ENCODE measurements at regions not wholly inside any gene's neighbourhood (a gene's known extent, or its start where the extent isn't known, plus 50 kb on each side); places are given as distances from the start of the nearest gene placed in this dataset.

DNA sequence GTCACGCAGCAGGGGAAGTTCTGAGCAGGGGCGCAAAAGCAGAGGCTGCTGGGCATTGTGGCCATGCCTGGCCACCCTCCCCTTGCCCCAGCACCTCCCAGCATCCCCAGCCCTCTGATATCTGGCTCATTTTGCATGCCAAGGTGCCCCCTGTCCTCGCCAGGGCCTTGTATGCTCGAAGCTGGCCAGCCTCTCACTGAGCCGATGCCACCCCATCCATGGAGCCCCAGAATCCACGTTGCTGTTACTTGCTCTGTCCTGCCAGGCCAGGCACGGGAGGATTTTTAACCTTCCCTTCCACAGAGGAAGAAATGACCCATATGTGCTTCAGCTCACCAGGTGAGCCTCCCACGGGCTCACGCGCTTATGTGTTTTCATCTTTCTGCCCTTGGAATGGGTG, 413.4 kb downstream of the BCL11B start:
- no peaks in the 10 kb centered on the region for H3K27me3 ChIP-seq (ENCODE audit: insufficient read depth, low read depth, low read length)
- no peaks in the 10 kb centered on the region for H4K20me1 ChIP-seq (ENCODE audit: insufficient read depth)
- TF ChIP-seq EZH2 (IDR thresholded peaks at IDR 0.05; ENCODE audit: borderline replicate concordance, insufficient read depth, low read length, poor library complexity, severe bottlenecking), result no peak
- TF ChIP-seq, protein P1, sequence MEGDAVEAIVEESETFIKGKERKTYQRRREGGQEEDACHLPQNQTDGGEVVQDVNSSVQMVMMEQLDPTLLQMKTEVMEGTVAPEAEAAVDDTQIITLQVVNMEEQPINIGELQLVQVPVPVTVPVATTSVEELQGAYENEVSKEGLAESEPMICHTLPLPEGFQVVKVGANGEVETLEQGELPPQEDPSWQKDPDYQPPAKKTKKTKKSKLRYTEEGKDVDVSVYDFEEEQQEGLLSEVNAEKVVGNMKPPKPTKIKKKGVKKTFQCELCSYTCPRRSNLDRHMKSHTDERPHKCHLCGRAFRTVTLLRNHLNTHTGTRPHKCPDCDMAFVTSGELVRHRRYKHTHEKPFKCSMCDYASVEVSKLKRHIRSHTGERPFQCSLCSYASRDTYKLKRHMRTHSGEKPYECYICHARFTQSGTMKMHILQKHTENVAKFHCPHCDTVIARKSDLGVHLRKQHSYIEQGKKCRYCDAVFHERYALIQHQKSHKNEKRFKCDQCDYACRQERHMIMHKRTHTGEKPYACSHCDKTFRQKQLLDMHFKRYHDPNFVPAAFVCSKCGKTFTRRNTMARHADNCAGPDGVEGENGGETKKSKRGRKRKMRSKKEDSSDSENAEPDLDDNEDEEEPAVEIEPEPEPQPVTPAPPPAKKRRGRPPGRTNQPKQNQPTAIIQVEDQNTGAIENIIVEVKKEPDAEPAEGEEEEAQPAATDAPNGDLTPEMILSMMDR (IDR thresholded peaks at IDR 0.05; ENCODE audit: poor library complexity, severe bottlenecking), result no peak
- no peak for TF ChIP-seq MXI1 (conservative IDR thresholded peaks at IDR 0.05; ENCODE audit: poor library complexity, severe bottlenecking)
- TF ChIP-seq POLR2AphosphoS5 (IDR thresholded peaks at IDR 0.05), result no peak
- TF ChIP-seq TAF1 (IDR thresholded peaks at IDR 0.05; ENCODE audit: low read depth), result no peak
- TF ChIP-seq RAD21 (conservative IDR thresholded peaks at IDR 0.05), result no peak
- no peak for TF ChIP-seq EP300 (conservative IDR thresholded peaks at IDR 0.05; ENCODE audit: poor library complexity, severe bottlenecking)
- TF ChIP-seq, protein P2, sequence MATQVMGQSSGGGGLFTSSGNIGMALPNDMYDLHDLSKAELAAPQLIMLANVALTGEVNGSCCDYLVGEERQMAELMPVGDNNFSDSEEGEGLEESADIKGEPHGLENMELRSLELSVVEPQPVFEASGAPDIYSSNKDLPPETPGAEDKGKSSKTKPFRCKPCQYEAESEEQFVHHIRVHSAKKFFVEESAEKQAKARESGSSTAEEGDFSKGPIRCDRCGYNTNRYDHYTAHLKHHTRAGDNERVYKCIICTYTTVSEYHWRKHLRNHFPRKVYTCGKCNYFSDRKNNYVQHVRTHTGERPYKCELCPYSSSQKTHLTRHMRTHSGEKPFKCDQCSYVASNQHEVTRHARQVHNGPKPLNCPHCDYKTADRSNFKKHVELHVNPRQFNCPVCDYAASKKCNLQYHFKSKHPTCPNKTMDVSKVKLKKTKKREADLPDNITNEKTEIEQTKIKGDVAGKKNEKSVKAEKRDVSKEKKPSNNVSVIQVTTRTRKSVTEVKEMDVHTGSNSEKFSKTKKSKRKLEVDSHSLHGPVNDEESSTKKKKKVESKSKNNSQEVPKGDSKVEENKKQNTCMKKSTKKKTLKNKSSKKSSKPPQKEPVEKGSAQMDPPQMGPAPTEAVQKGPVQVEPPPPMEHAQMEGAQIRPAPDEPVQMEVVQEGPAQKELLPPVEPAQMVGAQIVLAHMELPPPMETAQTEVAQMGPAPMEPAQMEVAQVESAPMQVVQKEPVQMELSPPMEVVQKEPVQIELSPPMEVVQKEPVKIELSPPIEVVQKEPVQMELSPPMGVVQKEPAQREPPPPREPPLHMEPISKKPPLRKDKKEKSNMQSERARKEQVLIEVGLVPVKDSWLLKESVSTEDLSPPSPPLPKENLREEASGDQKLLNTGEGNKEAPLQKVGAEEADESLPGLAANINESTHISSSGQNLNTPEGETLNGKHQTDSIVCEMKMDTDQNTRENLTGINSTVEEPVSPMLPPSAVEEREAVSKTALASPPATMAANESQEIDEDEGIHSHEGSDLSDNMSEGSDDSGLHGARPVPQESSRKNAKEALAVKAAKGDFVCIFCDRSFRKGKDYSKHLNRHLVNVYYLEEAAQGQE (IDR thresholded peaks at IDR 0.05; ENCODE audit: borderline replicate concordance), result no peak
- no peak for TF ChIP-seq SMC3 (conservative IDR thresholded peaks at IDR 0.05; ENCODE audit: poor library complexity)
- no peaks in the 10 kb centered on the region for H3F3A ChIP-seq (ENCODE audit: insufficient read depth, low read length, poor library complexity, severe bottlenecking)
- H3K9me2 ChIP-seq (ENCODE audit: insufficient read depth, low read length), result no peaks in the 10 kb centered on the region
- no peak overlapping the region for H3K27ac ChIP-seq (ENCODE audit: low read length)
- no peak overlapping the region for H3K9ac ChIP-seq (ENCODE audit: low read length)
- no peaks in the 10 kb centered on the region for H3K36me3 ChIP-seq (ENCODE audit: insufficient read depth, low read length)
- H3K4me2 ChIP-seq (ENCODE audit: low read length), result no peak overlapping the region
- no peak overlapping the region for H2AFZ ChIP-seq (ENCODE audit: low read depth, low read length)
- no peaks in the 10 kb centered on the region for H3K9me3 ChIP-seq (ENCODE audit: low read length)
- H3K4me3 ChIP-seq (ENCODE audit: low read length), result no peak overlapping the region
- no peaks in the 10 kb centered on the region for H3K79me2 ChIP-seq (replicated peaks; ENCODE audit: insufficient read depth, low read length)

DNA sequence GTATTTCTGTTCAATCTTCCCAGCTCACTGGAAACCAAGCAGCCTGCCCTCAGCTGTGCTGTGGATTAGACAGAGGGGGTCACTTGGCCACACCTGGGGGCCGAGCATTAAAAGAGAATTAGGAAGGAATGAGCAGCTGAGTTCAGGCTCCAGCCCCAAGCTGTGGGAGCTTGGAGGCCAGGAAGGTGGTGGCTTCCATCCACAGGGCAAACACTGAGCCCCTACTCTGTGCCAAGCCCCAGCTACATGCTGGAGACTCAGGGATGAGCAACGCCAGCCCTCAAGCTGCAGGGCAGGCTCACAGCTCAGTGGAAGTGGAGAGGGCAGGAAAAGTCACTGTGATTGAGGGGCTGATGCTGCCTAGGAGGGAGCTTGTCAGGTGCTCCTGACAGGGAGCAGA, 412.7 kb downstream of the BCL11B start:
- H3F3A ChIP-seq (ENCODE audit: insufficient read depth, low read length, poor library complexity, severe bottlenecking), result no peaks in the 10 kb centered on the region
- H3K27ac ChIP-seq (ENCODE audit: low read length), result no peak overlapping the region
- H3K79me2 ChIP-seq (replicated peaks; ENCODE audit: insufficient read depth, low read length), result no peaks in the 10 kb centered on the region
- no peaks in the 10 kb centered on the region for H3K27me3 ChIP-seq (ENCODE audit: insufficient read depth, low read depth, low read length)
- H3K36me3 ChIP-seq (ENCODE audit: insufficient read depth, low read length), result no peaks in the 10 kb centered on the region
- no peak for TF ChIP-seq EP300 (conservative IDR thresholded peaks at IDR 0.05; ENCODE audit: poor library complexity, severe bottlenecking)
- TF ChIP-seq EZH2 (IDR thresholded peaks at IDR 0.05; ENCODE audit: borderline replicate concordance, insufficient read depth, low read length, poor library complexity, severe bottlenecking), result no peak
- TF ChIP-seq POLR2AphosphoS5 (IDR thresholded peaks at IDR 0.05), result no peak
- TF ChIP-seq MXI1 (conservative IDR thresholded peaks at IDR 0.05; ENCODE audit: poor library complexity, severe bottlenecking), result no peak
- TF ChIP-seq, protein P2 (IDR thresholded peaks at IDR 0.05; ENCODE audit: borderline replicate concordance), result no peak
- TF ChIP-seq, protein P1 (IDR thresholded peaks at IDR 0.05; ENCODE audit: poor library complexity, severe bottlenecking), result no peak
- TF ChIP-seq SMC3 (conservative IDR thresholded peaks at IDR 0.05; ENCODE audit: poor library complexity), result no peak
- no peak overlapping the region for H3K4me3 ChIP-seq (ENCODE audit: low read length)
- no peak overlapping the region for H3K4me2 ChIP-seq (ENCODE audit: low read length)
- H2AFZ ChIP-seq (ENCODE audit: low read depth, low read length), result no peak overlapping the region
- H3K9me3 ChIP-seq (ENCODE audit: low read length), result no peaks in the 10 kb centered on the region
- no peaks in the 10 kb centered on the region for H3K9me2 ChIP-seq (ENCODE audit: insufficient read depth, low read length)
- no peak overlapping the region for H3K9ac ChIP-seq (ENCODE audit: low read length)
- no peaks in the 10 kb centered on the region for H4K20me1 ChIP-seq (ENCODE audit: insufficient read depth)

Measured in neural cell (in vitro differentiated cells).